ENCODE measurements at regions not wholly inside any gene's neighbourhood (a gene's known extent, or its start where the extent isn't known, plus 50 kb on each side); places are given as distances from the start of the nearest gene placed in this dataset.

GRCh38 chr10:44724415-44725174, 186.5 kb upstream of the TMEM72 start:
- DNase-seq (ENCODE audit: low read depth, low spot score) (no peak), ATAC-seq (no peak)
- ChIA-PET CTCF (no interaction called here), RAD21 (ENCODE audit: low non-redundant PET in 1 of 2, low total read pairs in 2 of 2, uncharacterized antibody in 2 of 2, unreplicated experiment in 2 of 2) (no interaction called here), POLR2A (no interaction called here)
- no TSS peak for BruUV-seq (replicated peaks)
- Histone ChIP-seq H3K4me1 (ENCODE audit: control insufficient read depth in 1 of 2, insufficient read depth in 2 of 2, low read length in 2 of 2) (no peaks in the 10 kb centered on the region), H3K79me2 (ENCODE audit: insufficient read depth, low read length) (no peaks in the 10 kb centered on the region), H3K9ac (ENCODE audit: low read length) (no peak overlapping the region), H3K4me3 (replicated peaks in 1 of 2; ENCODE audit: low read depth in 1 of 2, low read length in 2 of 2) (no peak overlapping the region), H3K36me3 (ENCODE audit: control insufficient read depth in 1 of 2, insufficient read depth in 2 of 2, low read length in 2 of 2) (no peaks in the 10 kb centered on the region), H3K9me2 (ENCODE audit: insufficient read depth) (no peaks in the 10 kb centered on the region), H3K27ac (ENCODE audit: low read depth, low read length) (no peak overlapping the region), H3K9me3 (ENCODE audit: control insufficient read depth in 1 of 2, insufficient read depth in 1 of 2, low read depth in 1 of 2, low read length in 2 of 2) (no peaks in the 10 kb centered on the region), H4K20me1 (ENCODE audit: insufficient read depth) (no peaks in the 10 kb centered on the region), H3K27me3 (ENCODE audit: insufficient read depth, low read length) (peaks cover 6% of the 10 kb centered on the region), H3K4me2 (ENCODE audit: low read length) (no peak overlapping the region), H2AFZ (ENCODE audit: low read depth, low read length, poor library complexity, severe bottlenecking) (no peak overlapping the region)
- TF ChIP-seq JUND (IDR thresholded peaks at IDR 0.05) (no peak), MAX (IDR thresholded peaks at IDR 0.05) (no peak), FOSL1 (IDR thresholded peaks at IDR 0.05; ENCODE audit: low read depth) (no peak), SIN3A (IDR thresholded peaks at IDR 0.05; ENCODE audit: low read depth) (no peak), RAD21 (IDR thresholded peaks at IDR 0.05; ENCODE audit: low read depth) (no peak), ELF1 (IDR thresholded peaks at IDR 0.05; ENCODE audit: borderline replicate concordance, low read depth) (no peak), POLR2A (IDR thresholded peaks at IDR 0.05; ENCODE audit: borderline replicate concordance, extremely low read depth, insufficient read depth, insufficient read length) (no peak), EZH2phosphoT487 (IDR thresholded peaks at IDR 0.05; ENCODE audit: borderline replicate concordance) (no peak), SP1 (IDR thresholded peaks at IDR 0.05; ENCODE audit: low read depth) (no peak), TCF7L2 (IDR thresholded peaks at IDR 0.05; ENCODE audit: borderline replicate concordance, extremely low read depth, insufficient read depth, insufficient read length) (no peak), YY1 (IDR thresholded peaks at IDR 0.05; ENCODE audit: extremely low read depth, insufficient replicate concordance, low read depth, low read length) (no peak), ZFX (IDR thresholded peaks at IDR 0.05) (no peak), SRF (IDR thresholded peaks at IDR 0.05; ENCODE audit: low read depth) (no peak), CBX3 (IDR thresholded peaks at IDR 0.05; ENCODE audit: low read depth) (no peak), ZNF274 (IDR thresholded peaks at IDR 0.05; ENCODE audit: low read depth, low read length) (no peak)
- TF ChIP-seq, protein P1, sequence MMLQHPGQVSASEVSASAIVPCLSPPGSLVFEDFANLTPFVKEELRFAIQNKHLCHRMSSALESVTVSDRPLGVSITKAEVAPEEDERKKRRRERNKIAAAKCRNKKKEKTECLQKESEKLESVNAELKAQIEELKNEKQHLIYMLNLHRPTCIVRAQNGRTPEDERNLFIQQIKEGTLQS (IDR thresholded peaks at IDR 0.05), result no peak
- TF ChIP-seq, protein P2, sequence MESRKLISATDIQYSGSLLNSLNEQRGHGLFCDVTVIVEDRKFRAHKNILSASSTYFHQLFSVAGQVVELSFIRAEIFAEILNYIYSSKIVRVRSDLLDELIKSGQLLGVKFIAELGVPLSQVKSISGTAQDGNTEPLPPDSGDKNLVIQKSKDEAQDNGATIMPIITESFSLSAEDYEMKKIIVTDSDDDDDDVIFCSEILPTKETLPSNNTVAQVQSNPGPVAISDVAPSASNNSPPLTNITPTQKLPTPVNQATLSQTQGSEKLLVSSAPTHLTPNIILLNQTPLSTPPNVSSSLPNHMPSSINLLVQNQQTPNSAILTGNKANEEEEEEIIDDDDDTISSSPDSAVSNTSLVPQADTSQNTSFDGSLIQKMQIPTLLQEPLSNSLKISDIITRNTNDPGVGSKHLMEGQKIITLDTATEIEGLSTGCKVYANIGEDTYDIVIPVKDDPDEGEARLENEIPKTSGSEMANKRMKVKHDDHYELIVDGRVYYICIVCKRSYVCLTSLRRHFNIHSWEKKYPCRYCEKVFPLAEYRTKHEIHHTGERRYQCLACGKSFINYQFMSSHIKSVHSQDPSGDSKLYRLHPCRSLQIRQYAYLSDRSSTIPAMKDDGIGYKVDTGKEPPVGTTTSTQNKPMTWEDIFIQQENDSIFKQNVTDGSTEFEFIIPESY (IDR thresholded peaks at IDR 0.05; ENCODE audit: extremely low read depth, insufficient replicate concordance, low read length), result no peak
- TF ChIP-seq, protein P3, sequence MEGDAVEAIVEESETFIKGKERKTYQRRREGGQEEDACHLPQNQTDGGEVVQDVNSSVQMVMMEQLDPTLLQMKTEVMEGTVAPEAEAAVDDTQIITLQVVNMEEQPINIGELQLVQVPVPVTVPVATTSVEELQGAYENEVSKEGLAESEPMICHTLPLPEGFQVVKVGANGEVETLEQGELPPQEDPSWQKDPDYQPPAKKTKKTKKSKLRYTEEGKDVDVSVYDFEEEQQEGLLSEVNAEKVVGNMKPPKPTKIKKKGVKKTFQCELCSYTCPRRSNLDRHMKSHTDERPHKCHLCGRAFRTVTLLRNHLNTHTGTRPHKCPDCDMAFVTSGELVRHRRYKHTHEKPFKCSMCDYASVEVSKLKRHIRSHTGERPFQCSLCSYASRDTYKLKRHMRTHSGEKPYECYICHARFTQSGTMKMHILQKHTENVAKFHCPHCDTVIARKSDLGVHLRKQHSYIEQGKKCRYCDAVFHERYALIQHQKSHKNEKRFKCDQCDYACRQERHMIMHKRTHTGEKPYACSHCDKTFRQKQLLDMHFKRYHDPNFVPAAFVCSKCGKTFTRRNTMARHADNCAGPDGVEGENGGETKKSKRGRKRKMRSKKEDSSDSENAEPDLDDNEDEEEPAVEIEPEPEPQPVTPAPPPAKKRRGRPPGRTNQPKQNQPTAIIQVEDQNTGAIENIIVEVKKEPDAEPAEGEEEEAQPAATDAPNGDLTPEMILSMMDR (IDR thresholded peaks at IDR 0.05 in 2 of 3, conservative IDR thresholded peaks at IDR 0.05 in 1 of 3; ENCODE audit: borderline replicate concordance in 1 of 3, insufficient read depth in 1 of 3, low read depth in 2 of 3, low read length in 2 of 3), result no peak
- intact Hi-C loops (cut with micrococcal nuclease), result no loop called here

All from HCT116 (cell line).